ENCODE measurements at regions not wholly inside any gene's neighbourhood (a gene's known extent, or its start where the extent isn't known, plus 50 kb on each side); places are given as distances from the start of the nearest gene placed in this dataset.
A peak's percentile ranks its signal among the peaks of the same experiment; 100 is the strongest.
"Not testable (repeated sequence)": the region's sequence is repeated elsewhere in the genome, so short reads cannot be mapped to it uniquely, and the experiment has no call there.

- TF ChIP-seq SMC3 (IDR thresholded peaks at IDR 0.05; ENCODE audit: low read depth, low read length) (peak; percentile 31; the same call in 1 of the 2 replicates), CHD1 (IDR thresholded peaks at IDR 0.05; ENCODE audit: low read depth, low read length) (no peak), ELK1 (IDR thresholded peaks at IDR 0.05; ENCODE audit: borderline replicate concordance, low read depth, low read length) (no peak), FOS (IDR thresholded peaks at IDR 0.05; ENCODE audit: low read depth, low read length) (no peak)
Measured at GRCh38 chr6:169099411-169100202, 154.0 kb downstream of the THBS2 start (continued).

GRCh38 chr6:169098651-169099050 lies 155.0 kb downstream of the THBS2 start:
- dilution Hi-C loops (cut with HindIII; ENCODE audit: low sequenced_read_pairs, unreplicated experiment); H3K27me3 ChIP-seq (ENCODE audit: control insufficient read depth, insufficient read depth, low read length); H3K79me1 ChIP-seq (ENCODE audit: low read depth in 1 of 2, low read length in 2 of 2); H3K14ac ChIP-seq (replicated peaks; ENCODE audit: low read depth, low read length); H3K4me3 ChIP-seq (ENCODE audit: insufficient read depth, low read depth, low read length); ATAC-seq (ENCODE audit: low read depth); H2AFZ ChIP-seq (replicated peaks; ENCODE audit: low read length, poor library complexity); H2AK9ac ChIP-seq (replicated peaks; ENCODE audit: low read depth, low read length, poor library complexity); H4K20me1 ChIP-seq (ENCODE audit: insufficient read depth, low read length); POLR2A ChIA-PET (ENCODE audit: unreplicated experiment); H3K27ac ChIP-seq (ENCODE audit: insufficient read depth, low read length); H4K91ac ChIP-seq (ENCODE audit: insufficient read depth, low read depth, low read length); BruUV-seq (replicated peaks); H3K9ac ChIP-seq (ENCODE audit: low read depth, low read length); DNase-seq; H3K9me1 ChIP-seq (ENCODE audit: insufficient read depth, low read length); intact Hi-C loops (cut with micrococcal nuclease); H3K56ac ChIP-seq (ENCODE audit: extremely low read depth, insufficient read depth, low read length); H4K8ac ChIP-seq (ENCODE audit: low read depth in 2 of 2, low read length in 2 of 2); CTCF ChIA-PET; in situ Hi-C loops (cut with MboI; ENCODE audit: low sequenced_read_pairs); H3K4me2 ChIP-seq (ENCODE audit: low read depth, low read length); H3K23ac ChIP-seq (ENCODE audit: low read depth, low read length); H3K36me3 ChIP-seq (ENCODE audit: control insufficient read depth, insufficient read depth, low read length); H3K9me3 ChIP-seq (ENCODE audit: control insufficient read depth, insufficient read depth, low read length): not testable (repeated sequence)
- 0 out of 3 replicates have a peak overlapping the region, but pooled peaks have one; percentile 84 for H2BK15ac ChIP-seq (ENCODE audit: low read depth, low read length)
- no CpG with 5 or more reads among the region's 2 CpGs for WGBS, 2 experiments (ENCODE audit: extremely low coverage in 2 of 2, insufficient read length in 1 of 2)
- H3K18ac ChIP-seq (ENCODE audit: low read depth, low read length), result peak overlapping the region; percentile 0
- peak overlapping the region; percentile 77 for H2AK5ac ChIP-seq (ENCODE audit: low read depth, low read length)
- H4K5ac ChIP-seq (ENCODE audit: low read depth, low read length), result peak overlapping the region; percentile 3
- peak overlapping the region; percentile 26; the same call in 1 of the 2 replicates for H2BK20ac ChIP-seq (ENCODE audit: low read depth, low read length)
- peak overlapping the region; percentile 83 for H2BK120ac ChIP-seq (ENCODE audit: low read depth, low read length)
- H2BK5ac ChIP-seq (ENCODE audit: low read depth, low read length, poor library complexity, severe bottlenecking), result peak overlapping the region; percentile 47
- peak overlapping the region; percentile 76; the same call in 1 of the 2 replicates for H3K4ac ChIP-seq (ENCODE audit: low read depth, low read length)
- H3K4me1 ChIP-seq (ENCODE audit: control insufficient read depth, insufficient read depth, low read length), result peaks cover 16% of the 10 kb centered on the region
